Nephron (organoid): ENCODE measurements at regions not wholly inside any gene's neighbourhood (a gene's known extent, or its start where the extent isn't known, plus 50 kb on each side); places are given as distances from the start of the nearest gene placed in this dataset.

Source experiments
- H3K27ac Mint-ChIP-seq, 3 experiments: 2 replicates each; pipeline ENCODE4 v1.8.0; 2020; ENCODE audit warnings: mixed read lengths in 3 of 3, mild to moderate bottlenecking in 2 of 3, moderate library complexity in 1 of 3
- H3K27me3 Mint-ChIP-seq: 2 replicates; pipeline ENCODE4 v1.8.0; 2021; ENCODE audit warnings: low read depth, mild to moderate bottlenecking, moderate library complexity, mixed read lengths
- H3K36me3 Mint-ChIP-seq: 2 replicates; pipeline ENCODE4 v1.8.0; 2020; ENCODE audit warnings: low read depth, mixed read lengths
- H3K4me1 Mint-ChIP-seq: 2 replicates; pipeline ENCODE4 v1.8.0; 2020; ENCODE audit warnings: mixed read lengths
- H3K4me3 Mint-ChIP-seq, 3 experiments: 2 replicates each; pipeline ENCODE4 v1.8.0; 2020; ENCODE audit warnings: mild to moderate bottlenecking in 3 of 3, mixed read lengths in 3 of 3, moderate library complexity in 2 of 3
- H3K9me3 Mint-ChIP-seq: 2 replicates; pipeline ENCODE4 v1.8.0; 2020; ENCODE audit warnings: mixed read lengths
- CTCF ChIP-seq, 3 experiments: fragments of 200-600 bp; sonication (generic); IDR thresholded peaks; one replicate each; pipeline ENCODE4 v1.5.0; 2021; ENCODE audit warnings: antibody characterized with exemption in 3 of 3; ENCODE audit not compliant: unreplicated experiment in 3 of 3

- TF ChIP-seq CTCF (IDR thresholded peaks at IDR 0.05; ENCODE audit: unreplicated experiment in 3 of 3) = no peak
- no peaks in the 10 kb centered on the region for H3K9me3 Mint-ChIP-seq
- H3K36me3 Mint-ChIP-seq = peaks cover 4% of the 10 kb centered on the region
- H3K4me1 Mint-ChIP-seq = peaks cover 12% of the 10 kb centered on the region
- peaks cover 77% of the 10 kb centered on the region for H3K27me3 Mint-ChIP-seq
- no peak overlapping the region for H3K27ac Mint-ChIP-seq
- no peak overlapping the region for H3K4me3 Mint-ChIP-seq
Measured at GRCh38 chr2:120561379-120562035, 174.2 kb upstream of the GLI2 start.

- Mint-ChIP-seq H3K27ac (no peak overlapping the region), H3K4me3 (no peak overlapping the region), H3K27me3 (peaks cover 77% of the 10 kb centered on the region), H3K4me1 (peaks cover 19% of the 10 kb centered on the region), H3K36me3 (peaks cover 4% of the 10 kb centered on the region), H3K9me3 (no peaks in the 10 kb centered on the region)
- no peak for TF ChIP-seq CTCF (IDR thresholded peaks at IDR 0.05; ENCODE audit: unreplicated experiment in 3 of 3)
Measured at GRCh38 chr2:120562218-120563005, 173.3 kb upstream of the GLI2 start.

- H3K4me1 Mint-ChIP-seq = peaks cover 22% of the 10 kb centered on the region
- no peaks in the 10 kb centered on the region for H3K9me3 Mint-ChIP-seq
- no peak overlapping the region for H3K4me3 Mint-ChIP-seq
- peaks cover 75% of the 10 kb centered on the region for H3K27me3 Mint-ChIP-seq
- TF ChIP-seq CTCF (IDR thresholded peaks at IDR 0.05; ENCODE audit: unreplicated experiment in 3 of 3) = no peak
- H3K27ac Mint-ChIP-seq = no peak overlapping the region
- H3K36me3 Mint-ChIP-seq = peaks cover 2% of the 10 kb centered on the region
Measured at GRCh38 chr2:120563616-120564015, 172.1 kb upstream of the GLI2 start.

GRCh38 chr2:120564213-120565094 is 171.2 kb upstream of the GLI2 start:
- Mint-ChIP-seq H3K27ac (no peak overlapping the region), H3K36me3 (no peaks in the 10 kb centered on the region), H3K4me1 (peaks cover 22% of the 10 kb centered on the region), H3K9me3 (no peaks in the 10 kb centered on the region), H3K27me3 (peaks cover 78% of the 10 kb centered on the region), H3K4me3 (no peak overlapping the region)
- TF ChIP-seq CTCF (IDR thresholded peaks at IDR 0.05; ENCODE audit: unreplicated experiment in 3 of 3) = no peak

GRCh38 chr2:120565095-120565460 is 170.6 kb upstream of the GLI2 start:
- peaks cover 26% of the 10 kb centered on the region for H3K4me1 Mint-ChIP-seq
- no peak overlapping the region for H3K27ac Mint-ChIP-seq
- no peaks in the 10 kb centered on the region for H3K9me3 Mint-ChIP-seq
- H3K4me3 Mint-ChIP-seq = no peak overlapping the region
- TF ChIP-seq CTCF (IDR thresholded peaks at IDR 0.05; ENCODE audit: unreplicated experiment in 3 of 3) = no peak
- peaks cover 77% of the 10 kb centered on the region for H3K27me3 Mint-ChIP-seq
- H3K36me3 Mint-ChIP-seq = no peaks in the 10 kb centered on the region
